H1 (cell line): ENCODE measurements at regions not wholly inside any gene's neighbourhood (a gene's known extent, or its start where the extent isn't known, plus 50 kb on each side); places are given as distances from the start of the nearest gene placed in this dataset.

Experiments
- CTCF ChIA-PET: fragments of 300-600 bp; sonication (Branson Sonifier 250); formaldehyde crosslinking; loops from one replicate; lab custom pipeline; 2021; ENCODE audit not compliant: partially characterized antibody; lab: Charles Lee
- POLR2A ChIA-PET: fragments of 300-600 bp; sonication (Branson Sonifier 250); formaldehyde crosslinking; loops from one replicate; lab custom pipeline; 2021; ENCODE audit warnings: inconsistent platforms; ENCODE audit not compliant: partially characterized antibody; lab: Charles Lee
- DNase-seq, 2 experiments: peaks; one replicate each; pipeline versions ENCODE4 v3.0.0 to v3.0.0-alpha.2; 2010 to 2022; ENCODE audit warnings: low spot score in 2 of 2, low read depth in 1 of 2, mixed read lengths in 1 of 2
- FAIRE-seq: peaks from 2 replicates; lab custom pipeline; 2011; peaks lifted over from hg19 to GRCh38; lab: Jason Lieb, UNC
- H2AFZ ChIP-seq: 2 replicates; pipeline ENCODE4 v1.8.1; 2012; ENCODE audit warnings: low read length, inconsistent platforms
- H2AK5ac ChIP-seq: 2 replicates; pipeline ENCODE4 v1.6.1; 2013; ENCODE audit warnings: low read depth, low read length
- H2BK120ac ChIP-seq: replicated peaks from 2 replicates; pipeline ENCODE3; 2013; ENCODE audit warnings: low read depth, low read length, inconsistent platforms
- H2BK12ac ChIP-seq: 2 replicates; pipeline ENCODE4 v1.6.1; 2013; ENCODE audit warnings: low read depth, low read length
- H2BK15ac ChIP-seq: 2 replicates; pipeline ENCODE4 v1.6.1; 2013; ENCODE audit warnings: low read length
- H2BK20ac ChIP-seq: 2 replicates; pipeline ENCODE4 v1.6.1; 2013; ENCODE audit warnings: low read length
- H2BK5ac ChIP-seq: 2 replicates; pipeline ENCODE4 v1.6.1; 2013; ENCODE audit warnings: low read depth, low read length
- H3K14ac ChIP-seq: 2 replicates; pipeline ENCODE4 v1.6.1; 2013; ENCODE audit warnings: inconsistent platforms; ENCODE audit not compliant: insufficient read length
- H3K18ac ChIP-seq: 2 replicates; pipeline ENCODE4 v1.6.1; 2013; ENCODE audit warnings: low read length; ENCODE audit errors: extremely low read depth
- H3K23ac ChIP-seq: 2 replicates; pipeline ENCODE4 v1.6.1; 2013; ENCODE audit warnings: inconsistent platforms; ENCODE audit not compliant: insufficient read length
- H3K23me2 ChIP-seq: 2 replicates; pipeline ENCODE4 v1.6.1; 2013; ENCODE audit warnings: low read depth, low read length
- H3K27ac ChIP-seq: 2 replicates; pipeline ENCODE4 v1.6.1; 2011; ENCODE audit warnings: low read depth, low read length, inconsistent platforms
- H3K27me3 ChIP-seq, 4 experiments: replicated peaks in 1 of 4; 1 replicate in 1 of 4; 2 replicates in 3 of 4; pipeline versions ENCODE4 v1.6.1 to v1.8.1; 2011 to 2013; ENCODE audit warnings: low read length in 3 of 4, mild to moderate bottlenecking in 3 of 4, inconsistent platforms in 2 of 4, mixed read lengths in 2 of 4, moderate library complexity in 1 of 4; ENCODE audit not compliant: control insufficient read depth in 3 of 4, insufficient read depth in 3 of 4; ENCODE audit errors: extremely low read depth in 1 of 4
- H3K36me3 ChIP-seq, 4 experiments: 2 replicates each; pipeline versions ENCODE4 v1.6.1 to v1.8.1; 2011 to 2013; ENCODE audit warnings: mild to moderate bottlenecking in 4 of 4, low read length in 3 of 4, moderate library complexity in 2 of 4, control low read depth in 1 of 4, inconsistent platforms in 1 of 4; ENCODE audit not compliant: insufficient read depth in 4 of 4, control insufficient read depth in 2 of 4
- H3K4ac ChIP-seq: replicated peaks from 2 replicates; pipeline ENCODE3; 2013; ENCODE audit warnings: low read length, low read depth, mixed read lengths, inconsistent platforms; ENCODE audit not compliant: insufficient read length
- H3K4me1 ChIP-seq, 4 experiments: replicated peaks in 1 of 4; 1 replicate in 1 of 4; 2 replicates in 3 of 4; pipeline versions ENCODE4 v1.6.1 to v1.8.1; 2011 to 2013; ENCODE audit warnings: low read length in 3 of 4, inconsistent platforms in 2 of 4, mixed read lengths in 1 of 4; ENCODE audit not compliant: insufficient read depth in 4 of 4, control insufficient read depth in 3 of 4
- H3K4me2 ChIP-seq, 2 experiments: 2 replicates each; pipeline versions ENCODE4 v1.6.1 to v1.8.1; 2011 to 2013; ENCODE audit warnings: low read depth in 2 of 2, low read length in 2 of 2, control low read depth in 1 of 2, inconsistent platforms in 1 of 2, mild to moderate bottlenecking in 1 of 2; ENCODE audit not compliant: insufficient read depth in 1 of 2
- H3K4me3 ChIP-seq, 4 experiments: fragments of 200-600, 300-600 bp in 1 of 4; sonication (generic), shearing (Covaris generic), sonication (Bioruptor Twin) in 1 of 4; 2 replicates each; pipeline versions ENCODE4 v1.5.1 to v1.8.1; 2011 to 2016; ENCODE audit warnings: low read length in 4 of 4, low read depth in 3 of 4, control low read depth in 2 of 4, inconsistent platforms in 2 of 4, mild to moderate bottlenecking in 2 of 4, mixed read lengths in 1 of 4, moderate library complexity in 1 of 4; ENCODE audit not compliant: insufficient read depth in 2 of 4; ENCODE audit errors: extremely low read depth in 1 of 4
- H3K56ac ChIP-seq: replicated peaks from 2 replicates; pipeline ENCODE3; 2013; ENCODE audit warnings: low read depth, mild to moderate bottlenecking, mixed read lengths, low read length, inconsistent platforms; ENCODE audit not compliant: insufficient read length
- H3K79me1 ChIP-seq: 2 replicates; pipeline ENCODE4 v1.6.1; 2013; ENCODE audit warnings: low read depth, low read length, control low read depth
- H3K79me2 ChIP-seq, 2 experiments: 2 replicates each; pipeline versions ENCODE4 v1.6.1 to v1.8.1; 2012 to 2013; ENCODE audit warnings: low read length in 2 of 2, mild to moderate bottlenecking in 2 of 2, inconsistent platforms in 1 of 2; ENCODE audit not compliant: insufficient read depth in 2 of 2, control insufficient read depth in 1 of 2
- H3K9ac ChIP-seq, 4 experiments: replicated peaks in 1 of 4; 1 replicate in 1 of 4; 2 replicates in 3 of 4; pipeline versions ENCODE4 v1.6.1 to v1.8.1; 2011 to 2013; ENCODE audit warnings: low read depth in 3 of 4, low read length in 3 of 4, control low read depth in 2 of 4, mild to moderate bottlenecking in 2 of 4, moderate library complexity in 2 of 4, inconsistent platforms in 1 of 4; ENCODE audit errors: extremely low read depth in 1 of 4
- H3K9me3 ChIP-seq, 2 experiments: 2 replicates each; pipeline versions ENCODE4 v1.6.1 to v1.8.1; 2012 to 2013; ENCODE audit warnings: mild to moderate bottlenecking in 2 of 2, moderate library complexity in 2 of 2, control low read depth in 1 of 2, inconsistent platforms in 1 of 2, low read depth in 1 of 2, low read length in 1 of 2, mixed read lengths in 1 of 2; ENCODE audit not compliant: insufficient read depth in 2 of 2
- H4K20me1 ChIP-seq, 2 experiments: replicated peaks in 1 of 2; 2 replicates each; pipeline versions ENCODE3 to v1.8.1; 2011 to 2013; ENCODE audit warnings: inconsistent platforms in 2 of 2, low read length in 2 of 2, mild to moderate bottlenecking in 1 of 2; ENCODE audit not compliant: insufficient read depth in 2 of 2, control insufficient read depth in 1 of 2
- H4K5ac ChIP-seq: 2 replicates; pipeline ENCODE4 v1.6.1; 2013; ENCODE audit warnings: low read length, low read depth, mixed read lengths, inconsistent platforms; ENCODE audit not compliant: insufficient read length
- H4K8ac ChIP-seq: 2 replicates; pipeline ENCODE4 v1.8.0; 2013; ENCODE audit warnings: mild to moderate bottlenecking, moderate library complexity, low read length, inconsistent platforms; ENCODE audit not compliant: insufficient read depth; ENCODE audit errors: extremely low read depth
- H4K91ac ChIP-seq: replicated peaks from 2 replicates; pipeline ENCODE3; 2013; ENCODE audit warnings: low read length, mixed read lengths, inconsistent platforms; ENCODE audit not compliant: insufficient read length
- GTF2F1 ChIP-seq: IDR thresholded peaks from 2 replicates; pipeline ENCODE4 v1.6.1; 2012; ENCODE audit warnings: low read depth, low read length, improper control_type of control experiment, borderline replicate concordance
- SAP30 ChIP-seq: fragments of 300-600 bp; sonication (generic); IDR thresholded peaks from 2 replicates; pipeline ENCODE4 v1.7.1; 2012; ENCODE audit warnings: low read length, moderate library complexity, mild to moderate bottlenecking, inconsistent platforms; ENCODE audit not compliant: insufficient read depth, insufficient replicate concordance
- WGBS, 2 experiments: shearing (Covaris generic) in 1 of 2; methylation state at CpG; one replicate each; pipeline versions ENCODE4 v1.1.6 to v1.1.7; 2013 to 2015; ENCODE audit warnings: low lambda C conversion rate in 2 of 2, mixed read lengths in 2 of 2, inconsistent platforms in 1 of 2, low coverage in 1 of 2, missing lambda C conversion rate in 1 of 2; ENCODE audit not compliant: insufficient replicate concordance in 2 of 2, insufficient coverage in 1 of 2, insufficient read length in 1 of 2; ENCODE audit errors: extremely low coverage in 1 of 2, missing lambda C conversion rate in 1 of 2; 5-methylcytosine and 5-hydroxymethylcytosine counted together

- CTCF ChIA-PET = interaction anchor here (0.6 to 17.5 kb wide), 9 partner anchors 8 to 405 kb away, joined by 3 to 371 read pairs (median 25); no protein-coding TSS in a partner anchor
- peaks cover 14 to 20% of the 10 kb centered on the region in 2 experiments for H4K20me1 ChIP-seq
- 93% methylated on average over 13 of the region's 24 CpGs; no CpG with 5 or more reads in 1 of the 2 experiments for WGBS, 2 experiments
Measured at GRCh38 chr16:85254921-85255320, 142.6 kb upstream of the CIBAR2 start.

More at GRCh38 chr16:85254921-85255320, 142.6 kb upstream of the CIBAR2 start:
- no peak overlapping the region for H2BK15ac ChIP-seq
- H4K8ac ChIP-seq = no peak overlapping the region
- H2BK12ac ChIP-seq = no peak overlapping the region
- H4K5ac ChIP-seq = no peak overlapping the region
- H3K4me1 ChIP-seq = peaks cover 0 to 15% (median 4%) of the 10 kb centered on the region in 4 experiments; a peak in 5 of 7 replicates
- H3K18ac ChIP-seq = no peak overlapping the region
- no peaks in the 10 kb centered on the region for H3K9me3 ChIP-seq
- H3K9ac ChIP-seq = no peak overlapping the region
- H3K4me3 ChIP-seq = no peak overlapping the region
- no peak overlapping the region for H2BK120ac ChIP-seq
- no peak overlapping the region for H2AFZ ChIP-seq
- H3K79me2 ChIP-seq = no peaks in the 10 kb centered on the region; a peak in 1 of 4 replicates
- no peak overlapping the region for H2BK20ac ChIP-seq
- no peak overlapping the region for H3K4ac ChIP-seq
- no peak overlapping the region for H3K27ac ChIP-seq
- no peak overlapping the region for H2AK5ac ChIP-seq
- DNase-seq = no peak
- H3K36me3 ChIP-seq = no peaks in the 10 kb centered on the region
- POLR2A ChIA-PET = no interaction called here
- no peak for FAIRE-seq
- no peak overlapping the region for H2BK5ac ChIP-seq
- H3K23me2 ChIP-seq = no peaks in the 10 kb centered on the region
- no peak for TF ChIP-seq SAP30
- TF ChIP-seq GTF2F1 = no peak
- H3K27me3 ChIP-seq = no peaks in the 10 kb centered on the region
- no peak overlapping the region for H3K4me2 ChIP-seq
- H3K56ac ChIP-seq = no peak overlapping the region
- H3K23ac ChIP-seq = no peak overlapping the region
- H3K14ac ChIP-seq = no peak overlapping the region
- no peak overlapping the region for H4K91ac ChIP-seq
- H3K79me1 ChIP-seq = peaks cover 4% of the 10 kb centered on the region
